A549 (cell line): ENCODE measurements at regions not wholly inside any gene's neighbourhood (a gene's known extent, or its start where the extent isn't known, plus 50 kb on each side); places are given as distances from the start of the nearest gene placed in this dataset.

ENCODE experiments used
- MYC ChIP-seq: IDR thresholded peaks from 2 replicates; pipeline ENCODE4 v1.6.1; 2012; ENCODE audit warnings: mild to moderate bottlenecking, inconsistent platforms, low read length, improper control_type of control experiment, borderline replicate concordance
- TFCP2L1 ChIP-seq: fragments of 250-450 bp; sonication (Bioruptor Pico); IDR thresholded peaks from 2 replicates; pipeline ENCODE4 v1.5.0; 2021; ENCODE audit warnings: mild to moderate bottlenecking
- TF ChIP-seq, protein P1 (sequence below): fragments of >200 bp; sonication (Bioruptor Twin); formaldehyde crosslinking; IDR thresholded peaks from 3 replicates; pipeline ENCODE4 v1.5.1; 2016
- TF ChIP-seq, protein P2 (sequence below): fragments of >200 bp; sonication (Bioruptor Twin); formaldehyde crosslinking; IDR thresholded peaks from 3 replicates; pipeline ENCODE4 v1.6.1; 2016

DNA sequence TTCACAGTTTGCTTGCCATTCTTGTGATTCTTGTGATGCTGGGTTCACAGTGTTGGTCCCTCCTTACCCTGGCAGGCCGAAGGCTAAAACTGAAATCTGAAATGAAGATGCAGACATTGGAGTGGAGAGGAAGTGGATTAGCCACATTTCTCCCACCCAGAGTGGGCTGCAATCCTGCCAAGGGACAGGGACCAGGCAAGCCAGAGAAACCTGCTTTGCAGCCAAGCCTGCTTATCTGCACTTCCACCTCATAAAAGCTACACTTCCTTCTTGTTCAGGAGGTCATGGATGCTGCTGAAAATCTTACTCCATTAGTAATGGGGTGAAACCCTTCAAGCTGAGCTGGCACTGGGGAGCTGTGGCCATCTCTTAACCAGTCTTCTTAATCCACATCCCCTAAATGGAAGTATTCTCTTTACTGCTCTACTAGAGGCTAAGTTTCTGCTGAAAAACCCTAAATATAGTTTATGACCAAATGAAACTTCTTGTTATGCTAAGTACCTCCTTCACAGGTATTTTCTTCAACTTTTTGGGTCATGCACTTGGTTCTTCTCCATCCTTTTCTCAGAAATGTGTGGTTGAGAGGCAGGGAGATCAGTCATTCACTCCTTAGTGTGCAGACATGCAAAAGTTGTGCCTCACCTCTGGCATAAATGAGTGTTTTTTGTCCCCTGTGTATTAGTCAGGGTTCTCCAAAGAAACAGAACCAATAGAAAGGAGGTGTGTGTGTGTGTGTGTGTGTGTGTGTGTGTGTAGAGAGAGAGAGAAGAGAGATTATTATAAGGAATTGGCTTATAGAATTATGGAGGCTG lies 133.9 kb upstream of the BMAL1 start:
- TF ChIP-seq, protein P1, sequence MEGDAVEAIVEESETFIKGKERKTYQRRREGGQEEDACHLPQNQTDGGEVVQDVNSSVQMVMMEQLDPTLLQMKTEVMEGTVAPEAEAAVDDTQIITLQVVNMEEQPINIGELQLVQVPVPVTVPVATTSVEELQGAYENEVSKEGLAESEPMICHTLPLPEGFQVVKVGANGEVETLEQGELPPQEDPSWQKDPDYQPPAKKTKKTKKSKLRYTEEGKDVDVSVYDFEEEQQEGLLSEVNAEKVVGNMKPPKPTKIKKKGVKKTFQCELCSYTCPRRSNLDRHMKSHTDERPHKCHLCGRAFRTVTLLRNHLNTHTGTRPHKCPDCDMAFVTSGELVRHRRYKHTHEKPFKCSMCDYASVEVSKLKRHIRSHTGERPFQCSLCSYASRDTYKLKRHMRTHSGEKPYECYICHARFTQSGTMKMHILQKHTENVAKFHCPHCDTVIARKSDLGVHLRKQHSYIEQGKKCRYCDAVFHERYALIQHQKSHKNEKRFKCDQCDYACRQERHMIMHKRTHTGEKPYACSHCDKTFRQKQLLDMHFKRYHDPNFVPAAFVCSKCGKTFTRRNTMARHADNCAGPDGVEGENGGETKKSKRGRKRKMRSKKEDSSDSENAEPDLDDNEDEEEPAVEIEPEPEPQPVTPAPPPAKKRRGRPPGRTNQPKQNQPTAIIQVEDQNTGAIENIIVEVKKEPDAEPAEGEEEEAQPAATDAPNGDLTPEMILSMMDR, result no peak
- TF ChIP-seq MYC (no peak), TFCP2L1 (CRISPR knock-in tag) (no peak)
- TF ChIP-seq, protein P2, sequence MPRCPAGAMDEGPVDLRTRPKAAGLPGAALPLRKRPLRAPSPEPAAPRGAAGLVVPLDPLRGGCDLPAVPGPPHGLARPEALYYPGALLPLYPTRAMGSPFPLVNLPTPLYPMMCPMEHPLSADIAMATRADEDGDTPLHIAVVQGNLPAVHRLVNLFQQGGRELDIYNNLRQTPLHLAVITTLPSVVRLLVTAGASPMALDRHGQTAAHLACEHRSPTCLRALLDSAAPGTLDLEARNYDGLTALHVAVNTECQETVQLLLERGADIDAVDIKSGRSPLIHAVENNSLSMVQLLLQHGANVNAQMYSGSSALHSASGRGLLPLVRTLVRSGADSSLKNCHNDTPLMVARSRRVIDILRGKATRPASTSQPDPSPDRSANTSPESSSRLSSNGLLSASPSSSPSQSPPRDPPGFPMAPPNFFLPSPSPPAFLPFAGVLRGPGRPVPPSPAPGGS, result no peak
